Gastrocnemius medialis (tissue), 4 donors: ENCODE measurements at regions not wholly inside any gene's neighbourhood (a gene's known extent, or its start where the extent isn't known, plus 50 kb on each side); places are given as distances from the start of the nearest gene placed in this dataset.
"Not testable (repeated sequence)": the region's sequence is repeated elsewhere in the genome, so short reads cannot be mapped to it uniquely, and the experiment has no call there.

Experiments
- ATAC-seq, 2 donors: fragments of 150-250 bp; one replicate each; pipeline ENCODE4 v1.9.1; 2016
- DNase-seq, 2 donors: peaks; one replicate each; pipeline ENCODE4 v3.0.0-alpha.2; 2019
- H3K27ac ChIP-seq, 4 donors: fragments of 200-600 bp; sonication (generic); 1 replicate in 1 of 4; 2 replicates in 3 of 4; pipeline ENCODE4 v1.5.1; 2016 to 2018; ENCODE audit warnings: mild to moderate bottlenecking in 2 of 4, moderate library complexity in 1 of 4
- H3K27me3 ChIP-seq, 3 donors: fragments of 200-600 bp; sonication (generic) in 2 of 3; 1 replicate in 1 of 3; 2 replicates in 2 of 3; pipeline versions ENCODE4 v1.5.1 to v1.6.0; 2016 to 2019; ENCODE audit warnings: mild to moderate bottlenecking in 1 of 3, moderate library complexity in 1 of 3
- H3K36me3 ChIP-seq, 2 donors: fragments of 200-600 bp; sonication (generic) in 1 of 2; one replicate each; pipeline ENCODE4 v1.5.1; 2017 to 2018
- H3K4me1 ChIP-seq, 2 donors: fragments of 200-600 bp; sonication (generic) in 1 of 2; one replicate each; pipeline ENCODE4 v1.5.1; 2016 to 2017; ENCODE audit warnings: mild to moderate bottlenecking in 2 of 2
- H3K4me3 ChIP-seq, 4 donors: fragments of 200-600 bp; sonication (generic) in 3 of 4; 1 replicate in 1 of 4; 2 replicates in 3 of 4; pipeline ENCODE4 v1.5.1; 2016 to 2019; ENCODE audit warnings: mild to moderate bottlenecking in 2 of 4
- H3K9me3 ChIP-seq, 3 donors: fragments of 200-600 bp; sonication (generic) in 2 of 3; 1 replicate in 1 of 3; 2 replicates in 2 of 3; pipeline ENCODE4 v1.5.1; 2016 to 2019
- POLR2A ChIP-seq, 2 donors: fragments of 450-650 bp; IDR thresholded peaks; one replicate each; pipeline ENCODE4 v1.6.1; 2017; ENCODE audit warnings: antibody characterized with exemption in 2 of 2, mild to moderate bottlenecking in 2 of 2, moderate library complexity in 2 of 2
- in situ Hi-C, 4 donors: fragments of 200-750 bp; cut with MboI; loops; one replicate each; pipeline versions ENCODE4 v1.15.0 to v1.8.0; 2017; ENCODE audit warnings: low sequenced_read_pairs in 4 of 4
- intact Hi-C: fragments of 100-400 bp; cut with DNase I; formaldehyde crosslinking; loops from one replicate; pipeline ENCODE4 v1.15.1; 2023; ENCODE audit warnings: low total_unique reads
- TF ChIP-seq, protein P1 (sequence below), 5 experiments: fragments of 450-650 bp in 3 of 5; fragments of 200-600 bp in 2 of 5; sonication (generic) in 2 of 5; IDR thresholded peaks in 4 of 5; conservative IDR thresholded peaks in 1 of 5; 1 replicate in 4 of 5; 2 replicates in 1 of 5; pipeline ENCODE4 v1.5.1; 2016 to 2019; ENCODE audit warnings: antibody characterized with exemption in 5 of 5, mild to moderate bottlenecking in 3 of 5, moderate library complexity in 3 of 5

DNA sequence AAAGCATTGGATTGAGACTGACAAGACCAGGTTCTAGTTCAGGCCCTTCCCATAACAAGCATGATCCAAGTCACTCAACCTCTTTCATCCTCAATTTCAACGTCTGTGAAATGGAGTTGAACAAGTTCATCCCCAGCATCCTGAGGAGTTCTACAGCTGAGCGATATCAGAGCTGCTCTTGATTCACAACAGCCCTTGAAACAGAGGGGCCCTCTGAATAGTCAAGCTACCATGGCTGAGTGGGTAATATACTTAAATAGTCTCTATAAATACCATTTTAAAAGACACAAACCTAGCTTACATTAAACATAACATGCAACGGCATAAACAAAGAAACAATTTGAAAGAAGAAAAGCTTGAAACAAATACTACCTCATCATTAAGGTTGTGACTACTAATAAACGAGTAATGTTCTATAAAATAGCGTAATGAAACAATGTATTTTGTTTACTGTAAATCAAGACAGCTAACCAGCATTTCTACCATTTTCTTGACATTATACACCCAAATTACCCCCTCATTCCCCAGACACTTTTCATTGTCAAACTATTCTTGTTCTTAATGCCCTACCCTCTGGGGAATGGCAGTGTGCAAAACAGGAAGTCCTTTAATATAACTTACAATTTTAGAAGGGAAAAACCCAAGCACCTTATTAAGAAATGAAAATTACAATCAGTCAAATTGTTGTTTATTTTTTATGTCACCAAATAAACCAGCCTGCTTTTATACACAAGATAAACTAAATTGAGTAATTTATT lies 202.3 kb downstream of the PARM1 start:
- in situ Hi-C loops, result no loop called here
- no peaks in the 10 kb centered on the region for H3K27me3 ChIP-seq
- H3K9me3 ChIP-seq, result no peaks in the 10 kb centered on the region
- intact Hi-C loops, result no loop called here
- no peak for DNase-seq
- no peak for TF ChIP-seq POLR2A (IDR thresholded peaks at IDR 0.05)
- TF ChIP-seq, protein P1, sequence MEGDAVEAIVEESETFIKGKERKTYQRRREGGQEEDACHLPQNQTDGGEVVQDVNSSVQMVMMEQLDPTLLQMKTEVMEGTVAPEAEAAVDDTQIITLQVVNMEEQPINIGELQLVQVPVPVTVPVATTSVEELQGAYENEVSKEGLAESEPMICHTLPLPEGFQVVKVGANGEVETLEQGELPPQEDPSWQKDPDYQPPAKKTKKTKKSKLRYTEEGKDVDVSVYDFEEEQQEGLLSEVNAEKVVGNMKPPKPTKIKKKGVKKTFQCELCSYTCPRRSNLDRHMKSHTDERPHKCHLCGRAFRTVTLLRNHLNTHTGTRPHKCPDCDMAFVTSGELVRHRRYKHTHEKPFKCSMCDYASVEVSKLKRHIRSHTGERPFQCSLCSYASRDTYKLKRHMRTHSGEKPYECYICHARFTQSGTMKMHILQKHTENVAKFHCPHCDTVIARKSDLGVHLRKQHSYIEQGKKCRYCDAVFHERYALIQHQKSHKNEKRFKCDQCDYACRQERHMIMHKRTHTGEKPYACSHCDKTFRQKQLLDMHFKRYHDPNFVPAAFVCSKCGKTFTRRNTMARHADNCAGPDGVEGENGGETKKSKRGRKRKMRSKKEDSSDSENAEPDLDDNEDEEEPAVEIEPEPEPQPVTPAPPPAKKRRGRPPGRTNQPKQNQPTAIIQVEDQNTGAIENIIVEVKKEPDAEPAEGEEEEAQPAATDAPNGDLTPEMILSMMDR (IDR thresholded peaks at IDR 0.05 in 4 of 5, conservative IDR thresholded peaks at IDR 0.05 in 1 of 5), result no peak
- ATAC-seq, result no peak
- no peaks in the 10 kb centered on the region for H3K36me3 ChIP-seq
- no peaks in the 10 kb centered on the region for H3K4me1 ChIP-seq
- no peak overlapping the region for H3K4me3 ChIP-seq
- no peak overlapping the region for H3K27ac ChIP-seq

DNA sequence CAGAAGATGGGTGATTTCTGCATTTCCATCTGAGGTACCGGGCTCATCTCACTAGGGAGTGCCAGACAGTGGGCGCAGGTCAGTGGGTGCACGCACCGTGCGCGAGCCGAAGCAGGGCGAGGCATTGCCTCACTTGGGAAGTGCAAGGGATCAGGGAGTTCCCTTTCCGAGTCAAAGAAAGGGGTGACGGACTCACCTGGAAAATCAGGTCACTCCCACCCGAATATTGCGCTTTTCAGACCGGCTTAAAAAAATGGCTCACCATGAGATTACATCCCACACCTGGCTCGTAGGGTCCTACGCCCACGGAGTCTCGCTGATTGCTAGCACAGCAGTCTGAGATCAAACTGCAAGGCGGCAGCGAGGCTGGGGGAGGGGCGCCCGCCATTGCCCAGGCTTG lies 194.0 kb downstream of the PARM1 start:
- ATAC-seq, result not testable (repeated sequence)
- in situ Hi-C loops, result loop anchor here in 1 of 4 donors (10.0 kb wide), 1 partner anchor 192 kb away; the partner anchor contains the start of gene PARM1

DNA sequence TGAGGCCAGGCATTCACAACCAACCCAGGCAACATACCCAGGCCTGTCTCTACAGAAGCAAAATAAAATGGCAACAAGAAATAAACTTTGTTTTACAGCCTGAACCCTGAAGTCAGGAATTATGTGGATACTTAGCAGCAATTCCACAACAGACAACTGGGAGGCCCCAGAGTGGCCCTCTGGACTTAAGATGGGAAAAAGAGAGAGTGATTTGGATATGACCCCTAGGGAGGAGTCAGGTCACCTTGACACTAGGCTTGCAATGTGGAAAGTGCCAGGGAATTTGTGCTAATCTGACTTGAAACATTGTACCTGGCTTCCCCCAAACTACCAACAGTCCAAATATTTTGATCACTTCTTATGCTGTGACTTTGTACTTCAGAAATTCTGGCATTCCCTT lies 193.1 kb downstream of the PARM1 start:
- Histone ChIP-seq H3K4me1 (no peaks in the 10 kb centered on the region), H3K27ac (no peak overlapping the region), H3K9me3 (no peaks in the 10 kb centered on the region), H3K4me3 (no peak overlapping the region), H3K36me3 (no peaks in the 10 kb centered on the region), H3K27me3 (no peaks in the 10 kb centered on the region)
- DNase-seq (no peak), ATAC-seq (no peak)
- intact Hi-C loops, result no loop called here
- TF ChIP-seq POLR2A (IDR thresholded peaks at IDR 0.05), result no peak
- TF ChIP-seq, protein P1 (IDR thresholded peaks at IDR 0.05 in 4 of 5, conservative IDR thresholded peaks at IDR 0.05 in 1 of 5), result no peak
- in situ Hi-C loops, result loop anchor here in 1 of 4 donors (10.0 kb wide), 1 partner anchor 191 kb away; the partner anchor contains the start of gene PARM1

More for the DNA sequence above, 194.0 kb downstream of the PARM1 start:
- H3K27me3 ChIP-seq, H3K4me1 ChIP-seq, intact Hi-C loops, H3K27ac ChIP-seq, H3K9me3 ChIP-seq, H3K36me3 ChIP-seq, H3K4me3 ChIP-seq, DNase-seq: not testable (repeated sequence)

DNA sequence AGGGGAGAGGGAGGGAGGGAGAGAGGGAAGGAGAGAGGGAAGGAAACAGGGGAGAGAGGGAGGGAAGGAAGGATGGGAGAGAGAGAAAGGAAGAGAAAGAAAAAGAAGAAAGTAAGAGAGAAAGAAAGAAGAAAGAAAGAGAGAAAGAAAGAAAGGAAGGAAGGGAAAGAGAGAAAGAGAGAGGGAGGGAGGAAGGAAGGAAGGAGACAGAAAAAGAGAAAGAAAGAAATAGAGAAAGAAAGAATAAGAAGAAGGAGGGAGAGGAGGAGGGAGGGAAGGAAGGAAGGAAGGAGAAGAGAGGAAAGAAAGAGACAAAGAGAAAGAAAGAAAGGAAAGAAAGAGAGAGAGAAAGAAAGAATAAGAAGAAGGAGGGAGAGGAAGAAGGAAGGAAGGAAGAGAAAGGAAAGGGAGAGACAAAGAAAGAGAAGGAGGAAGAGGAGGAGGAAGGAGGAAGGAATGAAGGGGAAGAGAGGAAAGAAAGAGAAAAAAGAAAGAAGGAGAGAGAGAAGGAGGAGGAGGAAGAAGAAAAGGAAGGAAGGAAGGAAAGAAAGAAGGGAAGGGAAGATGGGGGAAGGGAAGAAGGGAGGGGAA lies 189.6 kb downstream of the PARM1 start:
- no peak overlapping the region for H3K4me3 ChIP-seq
- in situ Hi-C loops (loop anchor here in 3 of 4 donors (10.0 to 25.0 kb wide), 2 partner anchors 185 to 188 kb away; partner anchors contain the start of gene PARM1 (in 3 of the 3)), intact Hi-C loops (no loop called here)
- H3K27ac ChIP-seq, result no peak overlapping the region
- DNase-seq (no peak), ATAC-seq (no peak)
- H3K4me1 ChIP-seq, result no peaks in the 10 kb centered on the region
- H3K27me3 ChIP-seq, result no peaks in the 10 kb centered on the region
- no peaks in the 10 kb centered on the region for H3K36me3 ChIP-seq
- H3K9me3 ChIP-seq, result no peaks in the 10 kb centered on the region
- TF ChIP-seq POLR2A (IDR thresholded peaks at IDR 0.05), result no peak
- TF ChIP-seq, protein P1 (IDR thresholded peaks at IDR 0.05 in 4 of 5, conservative IDR thresholded peaks at IDR 0.05 in 1 of 5), result no peak

DNA sequence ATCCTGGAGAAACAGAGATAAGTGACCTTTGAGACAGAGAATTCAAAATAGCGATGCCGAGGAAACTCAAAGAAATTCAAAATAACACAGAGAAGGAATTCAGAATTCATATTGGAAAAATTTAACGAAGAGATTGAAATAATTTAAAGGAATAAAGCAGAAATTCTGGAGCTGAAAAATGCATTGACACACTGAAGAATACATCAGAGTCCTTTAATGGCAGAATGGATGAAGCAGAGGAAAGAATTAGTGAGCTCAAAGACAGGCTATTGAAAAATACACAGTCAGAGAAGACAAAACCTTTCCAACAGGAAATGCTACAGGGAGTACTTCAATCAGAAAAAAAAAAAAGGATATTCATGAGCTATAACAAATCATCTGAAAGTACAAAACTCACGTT lies 185.8 kb downstream of the PARM1 start:
- in situ Hi-C loops (loop anchor here in 3 of 4 donors (5.0 to 25.0 kb wide), 2 partner anchors 181 to 191 kb away; partner anchors contain the start of gene PARM1 (in 2 of the 3)), intact Hi-C loops (loop anchor here (1.0 to 10.0 kb wide), 3 partner anchors 104 to 241 kb away; no protein-coding TSS in a partner anchor)

More for the DNA sequence above, 185.8 kb downstream of the PARM1 start:
- TF ChIP-seq POLR2A (IDR thresholded peaks at IDR 0.05), result no peak
- TF ChIP-seq, protein P1 (IDR thresholded peaks at IDR 0.05 in 4 of 5, conservative IDR thresholded peaks at IDR 0.05 in 1 of 5), result no peak
- Histone ChIP-seq H3K4me3 (no peak overlapping the region), H3K36me3 (no peaks in the 10 kb centered on the region), H3K27ac (no peak overlapping the region), H3K9me3 (no peaks in the 10 kb centered on the region), H3K27me3 (no peaks in the 10 kb centered on the region), H3K4me1 (no peaks in the 10 kb centered on the region)
- DNase-seq (no peak), ATAC-seq (no peak)
